Right forelimb (tissue), 1 donor: ENCODE measurements at regions not wholly inside any gene's neighbourhood (a gene's known extent, or its start where the extent isn't known, plus 50 kb on each side); places are given as distances from the start of the nearest gene placed in this dataset.
"Not testable (repeated sequence)": the region's sequence is repeated elsewhere in the genome, so short reads cannot be mapped to it uniquely, and the experiment has no call there.

Experiments
- DNase-seq: peaks from one replicate; pipeline ENCODE4 v3.0.0-alpha.2; 2018

DNA sequence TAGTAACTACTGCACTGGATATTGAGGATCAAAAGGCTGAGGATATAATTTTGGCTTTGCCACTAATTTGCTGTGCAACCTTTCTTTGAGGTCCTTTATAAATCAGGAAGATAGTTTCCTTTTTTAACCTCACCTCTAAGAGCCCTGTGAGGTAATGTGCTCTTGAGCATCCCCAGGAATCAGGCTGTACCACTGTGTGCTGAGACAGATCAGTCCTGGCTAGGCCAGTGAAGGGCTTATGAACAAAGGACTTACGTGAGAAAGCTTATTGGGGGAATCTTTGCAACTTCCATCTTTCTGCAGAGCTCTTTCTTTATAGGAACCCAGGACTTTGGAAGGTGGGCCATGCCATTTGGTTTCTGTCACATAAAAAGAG is 188.9 kb downstream of the SIPA1L2 start:
- no peak for DNase-seq

DNA sequence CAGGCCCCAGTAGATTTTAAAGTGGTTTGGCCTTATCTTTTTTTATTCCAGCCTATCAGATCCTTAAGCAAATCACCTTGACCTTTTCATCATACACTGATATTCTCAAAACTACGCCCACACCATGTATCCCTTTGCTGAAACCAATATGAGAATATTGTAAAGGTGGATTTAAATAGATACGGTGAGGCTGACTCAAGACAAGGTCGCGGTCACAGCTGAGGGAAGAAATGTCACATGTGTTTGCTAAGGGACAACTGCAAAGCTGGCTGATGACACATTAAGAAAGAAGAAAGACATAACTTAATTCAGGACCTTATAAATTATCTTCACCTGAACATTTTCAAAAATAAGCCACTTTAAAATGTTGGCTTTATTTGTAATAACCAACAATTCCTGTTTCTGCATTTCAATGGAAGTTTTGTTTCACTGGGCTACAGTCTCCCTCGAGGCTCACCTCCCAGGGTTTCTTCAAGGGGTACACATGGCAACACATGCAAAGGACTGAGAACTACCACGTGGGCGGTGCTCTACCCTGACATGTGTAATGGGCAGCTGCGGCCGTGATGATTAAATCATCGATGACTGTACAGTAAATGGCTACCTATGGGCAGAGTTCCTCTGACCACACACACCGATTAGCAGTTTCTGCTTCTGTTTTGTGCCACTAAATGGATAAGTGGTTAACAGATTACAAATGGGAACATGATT is 189.5 kb downstream of the SIPA1L2 start:
- DNase-seq: no peak

DNA sequence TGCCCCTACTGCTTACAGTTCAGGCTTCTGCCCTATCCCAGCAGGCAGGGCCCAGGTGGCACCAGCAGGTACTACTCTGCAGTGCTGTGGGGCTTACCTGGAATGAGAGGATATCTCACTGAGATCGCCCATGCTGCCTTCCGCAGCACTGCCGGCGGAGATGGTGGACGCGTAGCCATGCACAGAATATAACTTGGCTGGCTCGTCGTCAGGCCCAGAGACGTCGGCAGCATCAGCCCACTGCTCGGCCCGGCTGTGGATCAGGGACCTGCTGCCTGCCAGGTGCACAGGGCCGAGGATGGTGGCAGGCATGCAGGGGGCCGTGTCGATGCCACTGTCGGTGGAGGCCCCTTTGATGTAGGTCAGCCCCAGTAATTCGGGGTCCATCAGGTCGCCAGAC is 190.9 kb downstream of the SIPA1L2 start:
- no peak for DNase-seq

DNA sequence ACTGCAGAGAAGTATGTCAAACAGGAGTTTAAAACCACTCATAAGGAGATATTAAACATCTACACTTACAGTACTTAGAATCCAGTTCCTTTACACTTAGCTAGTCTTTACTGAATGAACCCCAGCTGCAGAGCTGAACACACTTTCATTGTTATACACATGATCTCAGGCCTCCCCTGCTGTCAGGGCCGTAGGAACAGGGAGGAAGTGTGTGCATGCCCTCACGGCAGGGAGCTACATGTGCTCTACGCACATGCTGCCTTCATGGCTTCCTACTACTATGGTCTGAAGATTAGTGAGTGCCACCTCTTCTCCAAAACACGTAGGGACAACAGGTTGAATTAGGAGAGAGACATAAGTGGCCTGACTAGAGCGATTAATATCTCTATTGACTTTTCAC is 191.5 kb downstream of the SIPA1L2 start:
- no peak for DNase-seq

DNA sequence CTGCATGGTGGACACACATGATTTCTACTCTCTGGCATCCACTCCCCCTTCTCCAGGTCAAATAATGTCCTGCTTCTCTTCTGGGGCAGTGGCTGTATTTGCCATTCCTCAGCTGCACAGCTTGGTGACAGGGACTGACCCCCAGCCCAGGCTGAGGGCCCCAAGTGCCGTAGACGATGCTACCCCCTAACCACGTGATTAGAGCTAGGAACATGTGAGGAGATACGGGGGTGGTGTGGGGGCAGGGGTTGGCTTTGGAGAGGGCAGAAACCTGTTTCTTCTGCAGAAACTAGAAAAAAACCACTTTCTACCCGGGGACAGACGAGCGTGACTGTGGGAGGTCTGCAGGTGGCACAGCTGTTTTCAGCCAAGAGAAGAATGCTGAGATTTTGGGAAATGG is 192.4 kb downstream of the SIPA1L2 start:
- no peak for DNase-seq

DNA sequence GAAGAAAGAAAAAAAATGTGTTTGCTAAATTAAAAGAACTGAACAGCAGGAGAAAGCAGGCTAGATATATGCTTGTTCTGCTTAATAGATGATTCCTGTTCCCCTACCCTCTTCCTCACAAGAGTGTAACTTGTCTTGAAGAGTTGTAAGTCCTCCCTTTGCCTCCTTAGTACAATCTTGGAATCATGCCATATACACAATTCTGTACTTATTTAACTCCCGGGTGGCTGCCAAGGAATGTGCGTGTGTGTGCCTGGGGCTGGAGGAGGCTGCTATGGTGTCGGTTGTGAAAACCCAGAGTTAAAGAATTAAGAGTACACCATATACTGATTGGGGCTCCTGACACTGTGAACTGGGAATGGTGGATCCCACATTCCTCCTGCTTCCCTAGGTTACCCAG is 194.2 kb downstream of the SIPA1L2 start:
- DNase-seq: no peak

DNA sequence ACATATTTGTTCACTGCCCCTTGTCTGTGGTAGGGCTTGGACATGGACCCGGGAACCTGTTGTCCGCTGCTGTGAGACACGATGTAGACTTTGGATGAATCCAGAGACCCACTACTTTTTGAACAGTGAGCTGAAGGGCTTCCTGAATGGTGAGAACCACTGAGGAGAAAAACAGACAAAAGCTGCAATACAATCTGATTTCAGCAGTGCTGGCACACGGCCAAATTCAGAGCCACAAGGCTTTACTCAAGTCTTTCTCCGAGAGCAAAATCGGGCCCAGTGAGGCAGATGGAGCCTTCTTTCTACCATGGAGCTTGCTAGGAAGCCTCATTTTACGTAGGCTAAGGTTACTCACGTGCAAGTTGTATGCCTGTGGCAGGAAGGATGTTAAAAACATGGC is 197.6 kb downstream of the SIPA1L2 start:
- no peak for DNase-seq

DNA sequence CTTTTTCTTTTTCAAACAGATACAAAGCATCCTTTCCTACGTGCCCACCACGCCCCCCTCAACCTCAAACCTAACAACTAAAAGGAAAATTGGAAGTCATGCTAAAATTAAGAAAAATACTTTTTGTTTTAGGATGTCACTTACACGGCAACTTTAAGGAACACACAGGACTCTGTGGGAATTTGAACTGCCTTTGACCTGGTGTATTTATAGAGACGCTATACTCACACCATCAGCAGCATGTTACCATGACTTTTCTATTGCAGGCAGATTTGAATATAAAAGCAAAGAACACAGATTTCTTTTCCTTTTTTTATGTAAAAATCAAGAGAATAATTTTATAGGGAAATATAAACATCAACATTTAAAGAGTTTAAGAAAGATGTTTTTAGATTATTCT is 198.2 kb downstream of the SIPA1L2 start:
- DNase-seq: no peak

DNA sequence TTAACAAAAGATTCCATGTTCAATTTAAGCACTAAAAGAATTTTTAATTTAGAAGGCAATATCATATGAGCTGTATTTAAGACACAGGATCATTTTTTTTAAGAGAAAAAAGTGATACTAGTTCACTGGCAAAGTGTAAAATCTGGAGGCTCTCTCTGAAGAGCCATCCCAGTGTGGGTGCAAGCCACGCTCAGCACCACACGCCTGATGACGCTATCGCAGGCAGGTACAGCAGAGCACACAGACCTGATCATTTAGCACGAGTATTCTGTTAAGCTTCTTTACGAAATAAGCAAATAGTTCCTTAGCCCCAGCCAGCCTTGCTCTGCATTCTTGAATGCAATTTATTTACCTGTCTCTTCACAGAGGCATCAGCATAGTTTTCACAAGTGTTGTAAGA is 198.6 kb downstream of the SIPA1L2 start:
- no peak for DNase-seq

DNA sequence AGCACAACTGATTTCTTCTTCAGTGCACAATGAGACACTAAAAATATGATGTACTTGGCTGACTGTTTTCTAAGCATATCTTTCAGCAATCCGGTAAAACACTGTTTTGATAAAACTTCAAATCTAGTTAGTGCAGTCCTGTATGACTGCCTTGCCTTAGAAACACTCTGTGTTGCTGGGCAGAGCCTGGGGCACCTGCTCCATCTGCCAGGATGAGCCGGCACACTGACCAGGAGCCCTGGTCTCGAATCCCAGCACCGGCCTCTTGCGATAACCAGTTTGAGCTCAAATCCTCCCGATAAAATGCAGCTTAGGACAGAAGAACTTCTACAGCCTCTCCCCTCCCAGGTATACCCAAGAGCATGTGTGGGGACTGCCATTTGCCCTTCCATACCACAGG is 199.5 kb downstream of the SIPA1L2 start:
- no peak for DNase-seq

DNA sequence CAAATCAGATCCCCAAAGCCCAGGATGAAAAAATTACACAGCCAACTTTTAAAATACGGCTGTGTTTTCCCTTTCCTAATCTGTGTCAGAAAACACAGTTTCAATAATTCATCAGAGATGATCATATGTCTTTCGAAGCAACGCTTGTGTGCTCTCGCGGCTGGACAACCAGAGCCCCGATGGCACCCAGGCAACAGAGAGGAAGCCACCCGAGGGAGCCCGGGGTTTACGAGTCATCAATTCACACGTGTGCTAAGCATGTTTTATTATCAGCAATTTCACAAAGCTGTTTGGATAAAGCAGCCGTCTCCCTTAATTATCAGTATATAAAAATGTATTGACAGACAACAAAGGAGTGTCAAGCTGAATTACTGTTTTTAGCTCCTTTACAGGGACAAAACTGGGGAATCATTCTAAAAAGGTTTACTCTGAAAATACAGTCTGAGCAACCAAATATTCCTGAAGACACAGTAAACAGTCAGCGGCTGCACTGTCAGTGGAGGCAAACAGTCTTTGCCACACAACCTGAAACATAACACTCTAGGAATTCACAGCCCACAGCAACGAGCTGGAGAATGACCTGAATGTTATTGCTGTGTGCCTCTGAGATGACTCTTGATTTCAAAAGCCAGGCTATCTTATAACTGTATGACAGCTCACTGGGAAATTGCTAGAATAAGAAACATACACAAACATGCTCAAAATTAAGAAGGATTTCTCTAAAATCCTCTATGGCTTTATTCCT is 201.0 kb downstream of the SIPA1L2 start:
- no peak for DNase-seq

DNA sequence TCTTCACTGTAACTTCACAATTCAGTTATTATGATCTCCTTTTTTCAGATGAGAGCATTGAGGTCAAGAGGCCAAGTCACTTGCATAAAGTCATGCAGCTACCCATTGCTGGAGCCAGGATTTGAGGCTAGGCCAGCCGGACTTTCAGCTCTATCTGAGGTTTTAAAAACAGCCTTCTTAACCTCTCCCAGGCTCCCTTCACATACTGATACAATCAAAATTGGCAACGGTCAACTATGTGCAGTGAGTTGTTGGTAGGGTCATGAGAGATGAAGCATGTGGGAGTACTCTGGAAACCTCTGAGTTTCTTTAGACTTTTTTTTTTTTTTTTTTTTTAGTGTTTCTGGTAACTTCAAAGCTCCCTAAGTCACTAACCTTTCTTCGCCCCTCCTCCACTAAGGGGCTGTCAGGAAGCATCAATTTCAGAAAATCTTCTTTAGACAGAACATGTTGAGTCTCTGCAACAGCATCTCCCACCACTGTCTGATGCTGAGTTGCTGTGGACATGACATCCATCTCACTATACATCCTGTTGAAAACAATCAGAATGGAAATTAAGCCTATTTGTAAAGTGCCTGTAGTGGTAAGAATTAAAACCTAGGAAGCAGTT is 201.8 kb downstream of the SIPA1L2 start:
- no peak for DNase-seq

DNA sequence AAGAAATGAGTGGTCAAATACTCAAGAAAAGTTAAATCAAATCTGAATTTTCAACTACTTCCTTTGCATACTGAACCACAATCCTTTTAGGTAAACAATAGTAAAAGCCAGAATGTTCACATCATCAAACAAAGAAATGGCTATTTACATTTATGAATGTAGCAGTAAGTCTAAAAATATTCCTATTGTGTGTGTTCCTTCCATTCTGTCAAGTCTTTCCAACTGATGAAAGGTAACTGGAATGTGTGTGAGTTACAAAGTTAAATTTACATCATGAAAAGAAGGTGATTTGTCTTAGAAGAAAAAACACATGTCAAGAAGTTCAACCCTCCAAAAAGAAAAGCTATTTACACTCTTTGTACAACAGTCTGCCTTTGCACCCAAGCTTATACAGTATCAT is 203.1 kb downstream of the SIPA1L2 start:
- DNase-seq: no peak

DNA sequence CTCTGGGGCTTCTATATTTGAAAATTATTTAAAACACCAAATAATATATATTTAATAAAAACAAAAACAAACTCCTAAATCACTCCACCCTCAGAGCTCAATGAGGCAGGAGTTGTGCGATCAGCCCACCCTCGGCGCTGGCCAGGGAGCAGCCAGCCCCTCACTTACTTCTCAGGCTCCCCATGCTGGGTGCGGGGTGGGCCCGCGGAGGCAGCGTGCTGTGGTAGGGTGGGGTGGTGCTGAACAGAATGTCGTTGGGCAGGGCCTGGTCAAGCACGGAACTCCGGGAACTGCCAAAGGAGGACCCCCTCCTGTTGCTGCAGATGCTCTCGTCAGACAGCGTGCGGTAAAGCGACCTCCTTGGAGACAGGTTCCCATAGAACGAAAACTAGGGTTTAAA is 204.5 kb downstream of the SIPA1L2 start:
- no peak for DNase-seq

DNA sequence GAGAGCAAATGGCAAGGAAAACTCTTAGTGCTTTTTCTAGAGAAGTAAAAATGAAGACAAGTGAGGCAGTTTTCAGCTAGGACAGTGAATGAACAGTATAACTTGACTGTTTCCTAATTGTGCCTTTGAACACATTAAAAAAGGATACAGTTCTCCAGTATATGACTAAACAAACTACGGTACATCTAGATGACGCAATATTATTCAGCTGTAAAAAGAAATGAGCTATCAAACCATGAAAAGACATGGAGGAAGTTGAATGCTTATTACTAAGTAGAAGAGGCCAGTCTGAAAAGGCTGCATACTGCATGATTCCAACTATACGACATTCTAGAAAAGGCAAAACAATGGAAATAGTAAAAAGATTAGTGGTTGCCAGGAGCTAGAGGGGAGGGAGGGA is 206.3 kb downstream of the SIPA1L2 start:
- no peak for DNase-seq

DNA sequence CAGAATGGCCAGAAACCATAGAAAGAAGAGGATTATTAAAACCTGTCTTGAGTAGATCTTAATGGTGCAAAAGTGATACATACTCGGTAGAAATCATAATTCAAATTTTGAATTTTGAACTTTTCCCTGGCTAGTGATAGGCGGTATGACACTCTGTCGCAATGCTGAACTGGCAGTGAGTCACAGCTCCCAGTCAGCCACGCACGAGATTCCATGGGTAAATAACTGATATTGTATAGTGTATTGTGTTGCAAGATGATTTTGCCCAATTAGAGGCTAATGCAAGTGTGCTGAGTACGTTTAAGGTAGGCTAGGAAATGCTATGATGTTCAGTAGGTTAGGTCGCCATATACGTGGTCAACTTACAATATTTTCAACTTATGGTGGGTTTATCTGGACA is 207.0 kb downstream of the SIPA1L2 start:
- DNase-seq: no peak

DNA sequence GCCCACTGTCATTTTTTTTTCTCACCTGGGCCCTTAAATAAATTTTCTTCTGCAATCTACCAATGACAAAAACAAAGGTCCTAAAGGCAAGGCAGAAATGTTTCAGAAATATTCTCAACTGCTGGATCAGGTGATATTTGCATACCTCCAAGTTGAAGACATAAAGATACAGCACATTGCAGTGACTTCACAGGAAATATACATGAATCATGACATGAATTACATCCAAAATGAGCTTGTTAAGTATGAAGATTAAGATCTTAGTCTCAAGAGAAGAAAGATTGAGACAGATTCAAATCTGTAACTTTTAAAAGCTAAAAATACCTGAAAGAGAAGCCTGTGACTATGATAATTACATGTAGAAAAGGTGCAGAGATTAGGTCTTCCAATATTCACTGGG is 207.8 kb downstream of the SIPA1L2 start:
- no peak for DNase-seq

DNA sequence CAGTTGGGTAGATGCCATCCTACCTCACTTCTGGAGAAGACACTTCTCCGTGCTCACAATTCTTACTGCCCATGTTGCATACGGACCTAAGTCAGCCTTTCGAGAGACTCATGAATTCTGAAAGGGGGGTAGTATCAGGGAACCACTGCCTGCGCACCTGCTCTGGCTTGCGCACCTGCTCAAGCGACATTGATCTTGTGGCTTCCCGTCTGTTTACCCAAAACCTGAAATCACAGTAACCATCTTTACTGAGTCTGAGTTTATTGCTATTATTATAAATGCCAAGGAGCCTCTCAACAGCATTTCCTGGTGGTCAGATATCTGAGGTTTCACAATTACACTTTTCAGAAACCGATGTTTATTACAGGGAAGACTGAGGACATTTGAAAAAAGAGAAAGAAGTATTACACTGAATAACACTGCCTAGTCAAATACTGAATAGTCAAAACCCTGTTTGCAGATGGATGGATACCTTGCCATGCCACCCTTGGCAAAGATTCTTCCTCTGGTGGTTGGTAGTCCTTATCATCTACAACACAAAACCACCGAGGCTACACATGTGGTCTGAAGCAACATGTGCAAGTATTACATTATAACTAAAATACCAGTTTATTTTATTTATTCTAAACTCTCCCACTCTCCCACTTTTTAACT is 208.7 kb downstream of the SIPA1L2 start:
- no peak for DNase-seq

DNA sequence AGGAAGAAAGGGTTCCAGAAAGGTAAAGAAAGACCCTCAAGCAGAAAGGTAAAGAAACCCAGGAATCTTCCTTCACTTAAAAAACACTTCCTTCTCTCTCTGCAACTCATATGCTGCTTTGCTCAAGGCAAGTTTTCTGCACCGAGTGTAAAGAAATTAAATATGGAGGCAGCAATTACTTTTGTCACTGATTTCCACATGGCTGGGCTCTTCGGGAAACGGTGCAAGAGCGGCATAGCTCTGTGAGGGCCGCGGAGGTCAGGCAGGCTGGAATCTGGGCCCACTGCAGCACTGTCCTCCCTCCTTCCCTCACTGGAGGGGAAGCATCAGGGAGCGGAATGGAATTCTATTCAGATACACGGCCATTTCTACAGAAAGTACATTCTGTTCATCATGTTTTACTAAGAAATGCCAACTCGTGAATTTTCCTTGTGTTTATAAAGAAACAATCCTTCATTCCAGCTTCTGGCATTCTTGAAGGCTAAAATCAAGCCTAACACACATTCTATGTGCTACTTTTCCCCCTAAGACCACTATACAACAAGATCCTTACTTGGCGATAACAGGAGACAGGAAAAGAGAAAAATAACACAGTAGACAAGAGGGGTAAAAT is 212.2 kb downstream of the SIPA1L2 start:
- DNase-seq: no peak

DNA sequence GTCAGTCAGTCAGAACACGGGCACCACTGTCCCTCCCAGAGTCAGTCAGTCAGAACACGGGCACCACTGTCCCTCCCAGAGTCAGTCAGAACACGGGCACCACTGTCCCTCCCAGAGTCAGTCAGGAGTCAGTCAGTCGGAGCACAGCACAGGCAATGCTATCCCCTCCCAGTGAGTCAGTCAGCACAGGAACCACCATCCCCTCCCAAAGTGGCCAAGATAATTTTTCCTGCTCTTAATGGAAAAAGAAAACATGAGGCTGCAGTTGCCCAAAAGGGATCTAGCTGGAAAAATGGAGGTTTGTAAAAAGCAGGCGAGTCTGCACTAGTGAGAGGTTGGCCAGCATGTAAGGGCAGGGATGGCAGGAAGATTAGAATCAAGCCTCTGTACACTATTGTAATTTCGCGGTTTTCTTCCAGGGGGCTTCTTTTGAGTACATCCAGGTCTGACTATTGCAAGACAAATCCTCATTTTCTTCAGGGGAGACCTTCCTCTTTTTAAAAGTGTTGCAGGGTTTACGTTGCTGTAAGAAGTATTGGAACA is 213.8 kb downstream of the SIPA1L2 start:
- no peak for DNase-seq

DNA sequence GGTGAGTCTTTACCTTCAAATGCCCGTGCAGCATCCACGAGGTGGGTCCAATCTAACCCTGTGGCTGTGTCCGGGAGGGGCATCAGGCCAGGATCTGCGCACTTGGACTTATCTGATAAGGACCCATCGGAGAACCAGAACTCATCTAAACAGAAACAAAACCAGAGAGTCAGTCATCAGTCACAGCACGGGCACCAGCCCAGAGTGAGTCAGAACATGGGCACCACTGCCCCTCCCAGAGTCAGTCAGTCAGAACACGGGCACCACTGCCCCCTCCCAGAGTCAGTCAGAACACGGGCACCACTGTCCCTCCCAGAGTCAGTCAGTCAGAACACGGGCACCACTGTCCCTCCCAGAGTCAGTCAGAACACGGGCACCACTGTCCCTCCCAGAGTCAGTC is 214.5 kb downstream of the SIPA1L2 start:
- DNase-seq: not testable (repeated sequence)

DNA sequence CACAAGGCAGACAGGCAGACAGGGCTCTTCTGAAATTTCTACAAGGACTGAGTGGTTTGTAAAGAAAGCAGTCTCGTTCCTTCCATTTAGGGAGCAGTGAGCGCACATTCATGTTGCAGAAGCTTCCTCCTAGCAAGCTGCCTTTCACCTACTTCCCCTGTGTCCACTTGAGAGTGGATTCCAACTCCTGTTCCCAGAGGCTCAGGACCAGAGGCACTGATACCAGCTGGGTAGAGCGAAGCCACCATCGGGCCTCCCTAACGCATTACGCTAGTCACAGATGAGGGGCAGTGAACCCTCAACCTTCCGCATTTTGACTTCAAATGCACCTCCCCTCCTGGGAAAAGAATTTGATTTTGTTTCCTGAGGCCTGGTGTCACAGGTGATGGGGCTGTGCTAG is 215.8 kb downstream of the SIPA1L2 start:
- DNase-seq: no peak

DNA sequence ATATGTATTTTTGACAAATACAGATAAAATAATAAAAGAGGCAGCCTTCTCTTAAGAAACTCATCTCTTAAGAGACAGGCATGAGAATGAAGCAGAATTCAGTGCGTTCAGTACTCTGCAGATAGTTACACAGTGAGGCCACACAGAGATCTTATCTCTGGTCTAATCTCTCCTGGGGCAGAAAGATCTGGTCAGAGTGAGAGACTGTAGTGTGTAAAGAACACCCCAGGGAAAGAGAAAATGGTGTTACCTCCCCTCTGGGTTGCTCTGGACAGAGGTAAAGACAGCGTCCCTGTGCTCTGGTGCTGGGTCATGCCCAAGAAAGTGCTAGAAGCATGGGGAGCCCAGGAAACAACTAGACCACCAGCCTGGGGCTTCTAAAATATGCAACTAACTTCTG is 216.3 kb downstream of the SIPA1L2 start:
- no peak for DNase-seq
